HepG2 (cell line): ENCODE measurements at regions not wholly inside any gene's neighbourhood (a gene's known extent, or its start where the extent isn't known, plus 50 kb on each side); places are given as distances from the start of the nearest gene placed in this dataset.

Experiments used
- FOSL2 ChIP-seq: sonication (generic); formaldehyde crosslinking; IDR thresholded peaks from 2 replicates; pipeline ENCODE4 v1.4.0; 2020; ENCODE audit warnings: missing genetic modification reagents
- FOXA1 ChIP-seq, 2 experiments: fragments of 450-650 bp in 1 of 2; sonication (generic) in 1 of 2; formaldehyde crosslinking in 1 of 2; IDR thresholded peaks; 2 replicates each; pipeline versions ENCODE4 v1.4.0 to v1.6.1; 2016 to 2020; ENCODE audit warnings: missing genetic modification reagents in 1 of 2
- GPBP1L1 ChIP-seq: sonication (generic); formaldehyde crosslinking; IDR thresholded peaks from 2 replicates; pipeline ENCODE4 v1.5.0; 2020; ENCODE audit warnings: mild to moderate bottlenecking, missing genetic modification reagents
- MAFK ChIP-seq, 2 experiments: IDR thresholded peaks in 1 of 2; conservative IDR thresholded peaks in 1 of 2; 2 replicates each; pipeline ENCODE4 v1.6.1; 2011; ENCODE audit warnings: improper control_type of control experiment in 2 of 2, low read length in 2 of 2
- MBD4 ChIP-seq: IDR thresholded peaks from 2 replicates; pipeline ENCODE4 v1.6.1; 2012; ENCODE audit warnings: low read length, inconsistent platforms, borderline replicate concordance
- NPAS2 ChIP-seq: sonication (generic); formaldehyde crosslinking; IDR thresholded peaks from 2 replicates; pipeline ENCODE4 v1.8.0; 2022; ENCODE audit warnings: mild to moderate bottlenecking, missing genetic modification reagents, borderline replicate concordance
- ZBTB4 ChIP-seq: sonication (generic); formaldehyde crosslinking; IDR thresholded peaks from 2 replicates; pipeline ENCODE4 v1.4.0; 2020; ENCODE audit warnings: missing genetic modification reagents, mild to moderate bottlenecking, borderline replicate concordance
- ZNF468 ChIP-seq: sonication (generic); formaldehyde crosslinking; IDR thresholded peaks from 2 replicates; pipeline ENCODE4 v1.8.0; 2022; ENCODE audit warnings: mild to moderate bottlenecking, moderate library complexity, missing genetic modification reagents
- ZNF605 ChIP-seq: sonication (generic); formaldehyde crosslinking; IDR thresholded peaks from 2 replicates; pipeline ENCODE4 v1.8.0; 2022; ENCODE audit warnings: mild to moderate bottlenecking, missing genetic modification reagents
- ZNF609 ChIP-seq: sonication (generic); formaldehyde crosslinking; IDR thresholded peaks from 2 replicates; pipeline ENCODE4 v1.4.0; 2020; ENCODE audit warnings: mild to moderate bottlenecking, missing genetic modification reagents, borderline replicate concordance
- TF ChIP-seq, protein P1 (sequence below): sonication (generic); formaldehyde crosslinking; IDR thresholded peaks from 2 replicates; pipeline ENCODE4 v1.4.0; 2020; ENCODE audit warnings: missing genetic modification reagents

GRCh38 chr5:42985129-42986037 lies 54.7 kb downstream of the ANXA2R start (continued):
- TF ChIP-seq, protein P1, sequence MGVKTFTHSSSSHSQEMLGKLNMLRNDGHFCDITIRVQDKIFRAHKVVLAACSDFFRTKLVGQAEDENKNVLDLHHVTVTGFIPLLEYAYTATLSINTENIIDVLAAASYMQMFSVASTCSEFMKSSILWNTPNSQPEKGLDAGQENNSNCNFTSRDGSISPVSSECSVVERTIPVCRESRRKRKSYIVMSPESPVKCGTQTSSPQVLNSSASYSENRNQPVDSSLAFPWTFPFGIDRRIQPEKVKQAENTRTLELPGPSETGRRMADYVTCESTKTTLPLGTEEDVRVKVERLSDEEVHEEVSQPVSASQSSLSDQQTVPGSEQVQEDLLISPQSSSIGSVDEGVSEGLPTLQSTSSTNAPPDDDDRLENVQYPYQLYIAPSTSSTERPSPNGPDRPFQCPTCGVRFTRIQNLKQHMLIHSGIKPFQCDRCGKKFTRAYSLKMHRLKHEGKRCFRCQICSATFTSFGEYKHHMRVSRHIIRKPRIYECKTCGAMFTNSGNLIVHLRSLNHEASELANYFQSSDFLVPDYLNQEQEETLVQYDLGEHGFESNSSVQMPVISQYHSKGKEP (CRISPR knock-in tag) = no peak
- TF ChIP-seq MAFK (conservative IDR thresholded peaks at IDR 0.05 in 1 of 2, IDR thresholded peaks at IDR 0.05 in 1 of 2; ENCODE audit: low read length in 2 of 2) (peak; percentile 2 to 21; a peak in 2 of 4 replicates), ZNF468 (no peak), NPAS2 (CRISPR knock-in tag) (no peak), FOSL2 (CRISPR knock-in tag) (peak; percentile 82), ZBTB4 (CRISPR knock-in tag) (no peak), ZNF605 (no peak), ZNF609 (CRISPR knock-in tag) (no peak), MBD4 (no peak), FOXA1 (IDR thresholded peaks at IDR 0.05) (no peak), FOXA1 (CRISPR knock-in tag; IDR thresholded peaks at IDR 0.05) (peak; percentile 33; the same call in 1 of the 2 replicates), GPBP1L1 (CRISPR knock-in tag) (no peak)
